ENCODE measurements at regions not wholly inside any gene's neighbourhood (a gene's known extent, or its start where the extent isn't known, plus 50 kb on each side); places are given as distances from the start of the nearest gene placed in this dataset.

DNA sequence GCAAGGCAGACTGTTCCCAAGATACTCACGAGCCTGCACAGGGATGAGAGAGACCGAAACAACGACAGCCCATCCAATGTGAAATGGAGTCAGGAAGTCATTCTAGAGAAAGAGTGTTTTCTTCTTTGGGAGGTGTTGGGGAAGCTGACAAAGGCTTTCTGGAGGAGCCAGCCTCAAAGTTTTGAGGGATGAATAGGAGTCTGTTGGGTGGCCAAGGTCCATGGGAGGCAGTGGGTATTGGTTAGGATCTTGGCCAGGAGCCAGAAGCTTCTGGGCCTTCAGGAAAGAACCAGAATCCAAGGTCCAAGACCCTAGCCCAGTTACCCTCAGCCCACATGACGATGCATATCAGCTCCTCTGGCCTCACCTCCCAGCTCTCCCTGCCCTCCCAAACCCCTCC, 59.9 kb upstream of the SHISAL1 start:
- no TSS peak for BruUV-seq (replicated peaks)
- Histone ChIP-seq H3K4me3 (replicated peaks in 1 of 3; ENCODE audit: insufficient read depth in 1 of 3, low read depth in 1 of 3, low read length in 3 of 3) (no peak overlapping the region), H4K20me1 (replicated peaks; ENCODE audit: control insufficient read depth, extremely low read depth, insufficient read depth, low read length) (no peaks in the 10 kb centered on the region), H3K79me2 (ENCODE audit: control insufficient read depth, insufficient read depth, low read length) (no peaks in the 10 kb centered on the region), H3K27me3 (ENCODE audit: control insufficient read depth in 2 of 2, insufficient read depth in 2 of 2, low read length in 2 of 2) (no peaks in the 10 kb centered on the region), H3K9me1 (replicated peaks; ENCODE audit: control insufficient read depth, extremely low read depth, insufficient read depth, low read length) (no peaks in the 10 kb centered on the region), H3K4me2 (ENCODE audit: insufficient read depth, low read length) (no peak overlapping the region), H3K36me3 (ENCODE audit: control insufficient read depth in 2 of 2, extremely low read depth in 1 of 2, insufficient read depth in 2 of 2, low read length in 2 of 2) (no peaks in the 10 kb centered on the region), H3K4me1 (ENCODE audit: control insufficient read depth, extremely low read depth, insufficient read depth, low read length) (no peaks in the 10 kb centered on the region), H3K9ac (replicated peaks; ENCODE audit: extremely low read depth, insufficient read depth, low read length) (no peak overlapping the region), H2AFZ (ENCODE audit: low read depth, low read length) (no peak overlapping the region), H3K9me3 (replicated peaks; ENCODE audit: control insufficient read depth, insufficient read depth, low read length) (no peaks in the 10 kb centered on the region), H3K27ac (ENCODE audit: insufficient read depth, low read depth, low read length) (no peak overlapping the region)
- dilution Hi-C loops (cut with MboI; ENCODE audit: extremely low pct_ligation_motif_present, low sequenced_read_pairs) = no loop called here
- ChIA-PET CTCF (no interaction called here), POLR2A (no interaction called here)
- FAIRE-seq (no peak), DNase-seq (ENCODE audit: low read depth, low spot score) (no peak)
- intact Hi-C loops (cut with micrococcal nuclease) = no loop called here
- TF ChIP-seq MYC (IDR thresholded peaks at IDR 0.05; ENCODE audit: low read depth, low read length) (no peak), FOS (IDR thresholded peaks at IDR 0.05; ENCODE audit: borderline replicate concordance, insufficient read depth, low read length) (no peak), EZH2 (IDR thresholded peaks at IDR 0.05; ENCODE audit: borderline replicate concordance, low read depth, low read length, severe bottlenecking) (no peak), POLR2A (IDR thresholded peaks at IDR 0.05; ENCODE audit: low read depth, low read length) (no peak), POLR2AphosphoS5 (IDR thresholded peaks at IDR 0.05; ENCODE audit: insufficient read depth, low read depth, low read length) (no peak), GATA2 (IDR thresholded peaks at IDR 0.05; ENCODE audit: insufficient read depth, insufficient read length, low read depth, low read length) (no peak), JUN (IDR thresholded peaks at IDR 0.05; ENCODE audit: borderline replicate concordance, insufficient read depth, insufficient read length, low read depth) (no peak)
- TF ChIP-seq, protein P1, sequence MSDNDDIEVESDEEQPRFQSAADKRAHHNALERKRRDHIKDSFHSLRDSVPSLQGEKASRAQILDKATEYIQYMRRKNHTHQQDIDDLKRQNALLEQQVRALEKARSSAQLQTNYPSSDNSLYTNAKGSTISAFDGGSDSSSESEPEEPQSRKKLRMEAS (IDR thresholded peaks at IDR 0.05; ENCODE audit: insufficient read depth, insufficient read length) = no peak
- TF ChIP-seq, protein P2, sequence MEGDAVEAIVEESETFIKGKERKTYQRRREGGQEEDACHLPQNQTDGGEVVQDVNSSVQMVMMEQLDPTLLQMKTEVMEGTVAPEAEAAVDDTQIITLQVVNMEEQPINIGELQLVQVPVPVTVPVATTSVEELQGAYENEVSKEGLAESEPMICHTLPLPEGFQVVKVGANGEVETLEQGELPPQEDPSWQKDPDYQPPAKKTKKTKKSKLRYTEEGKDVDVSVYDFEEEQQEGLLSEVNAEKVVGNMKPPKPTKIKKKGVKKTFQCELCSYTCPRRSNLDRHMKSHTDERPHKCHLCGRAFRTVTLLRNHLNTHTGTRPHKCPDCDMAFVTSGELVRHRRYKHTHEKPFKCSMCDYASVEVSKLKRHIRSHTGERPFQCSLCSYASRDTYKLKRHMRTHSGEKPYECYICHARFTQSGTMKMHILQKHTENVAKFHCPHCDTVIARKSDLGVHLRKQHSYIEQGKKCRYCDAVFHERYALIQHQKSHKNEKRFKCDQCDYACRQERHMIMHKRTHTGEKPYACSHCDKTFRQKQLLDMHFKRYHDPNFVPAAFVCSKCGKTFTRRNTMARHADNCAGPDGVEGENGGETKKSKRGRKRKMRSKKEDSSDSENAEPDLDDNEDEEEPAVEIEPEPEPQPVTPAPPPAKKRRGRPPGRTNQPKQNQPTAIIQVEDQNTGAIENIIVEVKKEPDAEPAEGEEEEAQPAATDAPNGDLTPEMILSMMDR (IDR thresholded peaks at IDR 0.05; ENCODE audit: extremely low read depth in 1 of 2, insufficient read depth in 1 of 2, low read depth in 1 of 2, low read length in 2 of 2) = no peak

Data from endothelial cell of umbilical vein (primary cell).